HUDEP-2 (cell line): ENCODE measurements at regions not wholly inside any gene's neighbourhood (a gene's known extent, or its start where the extent isn't known, plus 50 kb on each side); places are given as distances from the start of the nearest gene placed in this dataset.
"Not testable (repeated sequence)": the region's sequence is repeated elsewhere in the genome, so short reads cannot be mapped to it uniquely, and the experiment has no call there.

Experiments used
- DNase-seq, 76 experiments: peaks; one replicate each; lab custom pipeline; 2025; ENCODE audit not compliant: unreplicated experiment in 76 of 76; lab: John Stamatoyannopoulos, UW

- no peak for DNase-seq
These were observed 803.1 kb downstream of the IGSF11 start for GRCh38 chr3:118231578-118231977.

- DNase-seq: no peak
These were observed 795.4 kb downstream of the IGSF11 start for GRCh38 chr3:118239253-118239652.

- no peak for DNase-seq
These were observed 789.9 kb downstream of the IGSF11 start for GRCh38 chr3:118244761-118245160.

- DNase-seq: no peak
These were observed 789.3 kb downstream of the IGSF11 start for GRCh38 chr3:118245312-118245711.

- not testable (repeated sequence) for DNase-seq
These were observed 775.8 kb downstream of the IGSF11 start for GRCh38 chr3:118258850-118259249.

GRCh38 chr3:118262800-118263402 lies 771.7 kb downstream of the IGSF11 start:
- DNase-seq: no peak

- DNase-seq: no peak
These were observed 767.1 kb downstream of the IGSF11 start for GRCh38 chr3:118267588-118267987.

- DNase-seq: no peak
These were observed 765.0 kb downstream of the IGSF11 start for GRCh38 chr3:118269537-118270125.

GRCh38 chr3:118272991-118273390 lies 761.7 kb downstream of the IGSF11 start:
- DNase-seq: no peak

- no peak for DNase-seq
These were observed 756.8 kb downstream of the IGSF11 start for GRCh38 chr3:118277814-118278213.

- no peak for DNase-seq
These were observed 741.8 kb downstream of the IGSF11 start for GRCh38 chr3:118292841-118293240.

GRCh38 chr3:118298133-118298532 lies 736.5 kb downstream of the IGSF11 start:
- no peak for DNase-seq

- no peak for DNase-seq
These were observed 730.1 kb downstream of the IGSF11 start for GRCh38 chr3:118304557-118304956.

- DNase-seq: no peak
These were observed 701.9 kb downstream of the IGSF11 start for GRCh38 chr3:118332699-118333098.

GRCh38 chr3:118337649-118338048 lies 697.0 kb downstream of the IGSF11 start:
- DNase-seq: no peak

- no peak for DNase-seq
These were observed 687.1 kb downstream of the IGSF11 start for GRCh38 chr3:118347396-118348168.

- peak in 12 of 76 experiments; percentile 0 to 53 (median 7) for DNase-seq
These were observed 686.5 kb downstream of the IGSF11 start for GRCh38 chr3:118348169-118348557.

GRCh38 chr3:118354556-118354955 lies 680.1 kb downstream of the IGSF11 start:
- no peak for DNase-seq

- DNase-seq: no peak
These were observed 664.7 kb downstream of the IGSF11 start for GRCh38 chr3:118369892-118370491.

- peak in 5 of 76 experiments; percentile 1 to 26 (median 8) for DNase-seq
These were observed 654.1 kb downstream of the IGSF11 start for GRCh38 chr3:118380576-118380975.

- DNase-seq: no peak
These were observed 638.2 kb downstream of the IGSF11 start for GRCh38 chr3:118396491-118396890.
